Transverse colon (tissue), 4 donors: ENCODE measurements at regions not wholly inside any gene's neighbourhood (a gene's known extent, or its start where the extent isn't known, plus 50 kb on each side); places are given as distances from the start of the nearest gene placed in this dataset.

Experiments
- DNase-seq: peaks from one replicate; pipeline ENCODE4 v3.0.0-alpha.2; 2019
- H3K27ac ChIP-seq, 4 donors: fragments of 200-600 bp; sonication (generic); 2 replicates each; pipeline ENCODE4 v1.5.1; 2016 to 2018; ENCODE audit warnings: inconsistent platforms in 4 of 4
- H3K27me3 ChIP-seq: fragments of 200-600 bp; sonication (generic); 2 replicates; pipeline ENCODE4 v1.5.1; 2017; ENCODE audit warnings: inconsistent platforms
- H3K36me3 ChIP-seq, 4 donors: fragments of 200-600 bp; sonication (generic); 2 replicates each; pipeline ENCODE4 v1.5.1; 2017 to 2019; ENCODE audit warnings: inconsistent platforms in 4 of 4
- H3K4me1 ChIP-seq, 4 donors: fragments of 200-600 bp; sonication (generic); 2 replicates each; pipeline ENCODE4 v1.5.1; 2017 to 2020; ENCODE audit warnings: inconsistent platforms in 4 of 4
- H3K4me3 ChIP-seq, 4 donors: fragments of 200-600 bp; sonication (generic); 1 replicate in 1 of 4; 2 replicates in 3 of 4; pipeline versions ENCODE4 v1.5.1 to v1.6.1; 2017 to 2019; ENCODE audit warnings: inconsistent platforms in 4 of 4
- H3K9me3 ChIP-seq, 2 donors: fragments of 200-600 bp; sonication (generic); 2 replicates each; pipeline ENCODE4 v1.5.1; 2017 to 2019; ENCODE audit warnings: inconsistent platforms in 2 of 2
- CTCF ChIP-seq, 5 experiments: fragments of 200-600 bp in 3 of 5; fragments of 450-650 bp in 2 of 5; sonication (generic) in 3 of 5; IDR thresholded peaks; 1 replicate in 2 of 5; 2 replicates in 3 of 5; pipeline ENCODE4 v1.5.1; 2016 to 2017; ENCODE audit warnings: antibody characterized with exemption in 5 of 5, inconsistent platforms in 3 of 5, mild to moderate bottlenecking in 2 of 5, moderate library complexity in 1 of 5
- EP300 ChIP-seq: sonication (generic); formaldehyde crosslinking; IDR thresholded peaks from one replicate; pipeline ENCODE4 v1.6.1; 2017; ENCODE audit warnings: antibody characterized with exemption, low read depth
- POLR2A ChIP-seq: fragments of 450-650 bp; IDR thresholded peaks from one replicate; pipeline ENCODE4 v1.6.1; 2016; ENCODE audit warnings: antibody characterized with exemption, mild to moderate bottlenecking, moderate library complexity
- POLR2AphosphoS5 ChIP-seq, 3 donors: sonication (generic); formaldehyde crosslinking; IDR thresholded peaks; one replicate each; pipeline ENCODE4 v1.6.1; 2016; ENCODE audit warnings: antibody characterized with exemption in 3 of 3
- WGBS, 2 donors: methylation state at CpG; one replicate each; pipeline ENCODE4 v1.1.5; 2018; ENCODE audit warnings: low coverage in 1 of 2; 5-methylcytosine and 5-hydroxymethylcytosine counted together
- in situ Hi-C, 4 donors: fragments of 200-750 bp; cut with MboI; loops; one replicate each; pipeline versions ENCODE4 v1.15.0 to v1.15.1; 2017; ENCODE audit warnings: low sequenced_read_pairs in 3 of 4, low pct_ligation_motif_present in 1 of 4, low pct_unique_long_range_greater_than_20kb in 1 of 4
- intact Hi-C: fragments of 100-400 bp; cut with DNase I; formaldehyde crosslinking; loops from one replicate; pipeline ENCODE4 v1.15.1; 2023; ENCODE audit warnings: low total_unique reads

- Histone ChIP-seq H3K9me3 (no peaks in the 10 kb centered on the region), H3K4me1 (peaks cover 0 to 8% (median 0%) of the 10 kb centered on the region in 4 donors), H3K36me3 (no peaks in the 10 kb centered on the region), H3K27me3 (no peaks in the 10 kb centered on the region), H3K4me3 (no peak overlapping the region), H3K27ac (no peak overlapping the region)
- in situ Hi-C loops (loop anchor here in 3 of 4 donors (25.0 kb wide), 1 partner anchor 250 kb away; no protein-coding TSS in a partner anchor), intact Hi-C loops (no loop called here)
- 90 to 91% methylated on average over 2 to 3 of the region's 3 CpGs for WGBS, 2 donors
- TF ChIP-seq POLR2A (no peak), CTCF (IDR thresholded peaks at IDR 0.05) (no peak)
- DNase-seq: no peak
Observed at GRCh38 chr3:153287017-153287416, 125.0 kb downstream of the RAP2B start.

DNA sequence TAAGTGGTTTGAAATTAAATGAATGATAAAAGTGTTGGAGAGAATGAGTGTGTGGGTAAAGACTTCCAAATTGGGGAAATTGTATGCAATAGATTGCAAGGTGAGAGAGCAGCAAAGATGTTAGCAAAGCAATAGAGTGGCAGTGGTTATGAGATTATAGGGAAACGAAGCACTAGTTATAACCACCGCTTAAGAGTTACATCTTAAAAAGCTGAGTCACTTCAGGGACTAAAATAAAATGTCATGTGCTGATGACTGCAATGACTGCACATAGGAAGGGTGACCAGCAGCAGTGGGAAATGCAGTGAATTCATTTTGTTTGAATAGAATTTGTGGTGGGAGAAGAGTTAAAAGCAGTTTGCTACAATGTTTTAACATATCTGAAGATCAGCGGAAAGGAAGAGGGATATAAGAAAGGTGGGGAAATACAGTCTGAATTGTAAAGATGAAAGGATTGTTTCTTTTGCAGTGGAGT is 127.3 kb downstream of the RAP2B start:
- 81 to 91% methylated on average over 3 of the region's 3 CpGs for WGBS, 2 donors
- Histone ChIP-seq H3K9me3 (no peaks in the 10 kb centered on the region), H3K27me3 (no peaks in the 10 kb centered on the region), H3K27ac (no peak overlapping the region), H3K4me3 (no peak overlapping the region), H3K36me3 (no peaks in the 10 kb centered on the region), H3K4me1 (peaks cover 0 to 4% (median 0%) of the 10 kb centered on the region in 4 donors)
- no peak for DNase-seq
- in situ Hi-C loops (loop anchor here in 3 of 4 donors (25.0 kb wide), 1 partner anchor 252 kb away; no protein-coding TSS in a partner anchor), intact Hi-C loops (no loop called here)
- TF ChIP-seq POLR2AphosphoS5 (IDR thresholded peaks at IDR 0.05): no peak
- no peak for TF ChIP-seq POLR2A
- TF ChIP-seq CTCF (IDR thresholded peaks at IDR 0.05): no peak
- TF ChIP-seq EP300: no peak

GRCh38 chr3:153290268-153291015 is 128.4 kb downstream of the RAP2B start:
- intact Hi-C loops (no loop called here), in situ Hi-C loops (loop anchor here in 3 of 4 donors (25.0 kb wide), 1 partner anchor 253 kb away; no protein-coding TSS in a partner anchor)
- H3K36me3 ChIP-seq: no peaks in the 10 kb centered on the region
- TF ChIP-seq CTCF (IDR thresholded peaks at IDR 0.05) (peak in 3 of 5 experiments; percentile 14 to 29 (median 19)), POLR2AphosphoS5 (IDR thresholded peaks at IDR 0.05) (no peak)
- no peak overlapping the region for H3K4me3 ChIP-seq
- no peaks in the 10 kb centered on the region for H3K4me1 ChIP-seq
- 33 to 38% methylated on average over 1 of the region's 1 CpG for WGBS, 2 donors
- DNase-seq: no peak
- no peaks in the 10 kb centered on the region for H3K27me3 ChIP-seq
- no peak overlapping the region for H3K27ac ChIP-seq
- H3K9me3 ChIP-seq: no peaks in the 10 kb centered on the region

DNA sequence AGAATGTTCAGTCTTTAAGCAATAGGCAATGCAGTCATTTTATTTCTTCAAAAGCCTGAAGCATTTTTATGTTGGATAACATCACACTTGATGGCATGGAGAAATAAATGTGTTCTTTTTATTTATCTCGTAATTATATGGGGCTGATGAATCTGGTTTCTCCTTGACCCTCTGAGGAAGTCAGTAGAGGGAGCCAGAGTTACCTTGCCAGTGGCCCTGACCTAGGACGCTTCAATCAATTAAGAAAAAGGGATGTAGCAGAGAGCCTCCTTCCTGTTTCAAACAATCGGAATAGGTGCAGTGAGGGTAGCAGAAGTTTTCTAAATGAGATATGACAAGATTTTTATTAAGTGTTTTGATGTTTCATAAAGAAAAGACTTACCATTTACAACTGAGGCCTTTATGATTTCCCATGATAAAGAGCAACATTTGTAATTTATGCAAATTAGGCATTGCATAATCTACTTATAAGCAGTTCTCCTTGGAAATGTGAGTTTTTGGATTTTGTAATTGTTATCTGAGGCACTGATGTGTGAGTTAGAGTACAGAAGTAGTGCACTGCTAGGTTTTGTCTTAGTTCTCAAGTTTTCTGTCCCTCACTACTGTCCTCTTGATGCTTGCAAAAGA is 129.1 kb downstream of the RAP2B start:
- WGBS, 2 donors: 9 to 41% methylated on average over 3 of the region's 3 CpGs
- TF ChIP-seq CTCF (IDR thresholded peaks at IDR 0.05) (peak in 4 of 5 experiments; percentile 13 to 34 (median 25)), POLR2A (no peak), EP300 (no peak)
- in situ Hi-C loops: loop anchor here in 3 of 4 donors (25.0 kb wide), 1 partner anchor 254 kb away; no protein-coding TSS in a partner anchor
- Histone ChIP-seq H3K27ac (no peak overlapping the region), H3K4me3 (no peak overlapping the region), H3K9me3 (no peaks in the 10 kb centered on the region), H3K36me3 (no peaks in the 10 kb centered on the region), H3K4me1 (no peaks in the 10 kb centered on the region), H3K27me3 (no peaks in the 10 kb centered on the region)
- intact Hi-C loops: no loop called here
- no peak for DNase-seq
